ENCODE measurements at regions not wholly inside any gene's neighbourhood (a gene's known extent, or its start where the extent isn't known, plus 50 kb on each side); places are given as distances from the start of the nearest gene placed in this dataset.

DNA sequence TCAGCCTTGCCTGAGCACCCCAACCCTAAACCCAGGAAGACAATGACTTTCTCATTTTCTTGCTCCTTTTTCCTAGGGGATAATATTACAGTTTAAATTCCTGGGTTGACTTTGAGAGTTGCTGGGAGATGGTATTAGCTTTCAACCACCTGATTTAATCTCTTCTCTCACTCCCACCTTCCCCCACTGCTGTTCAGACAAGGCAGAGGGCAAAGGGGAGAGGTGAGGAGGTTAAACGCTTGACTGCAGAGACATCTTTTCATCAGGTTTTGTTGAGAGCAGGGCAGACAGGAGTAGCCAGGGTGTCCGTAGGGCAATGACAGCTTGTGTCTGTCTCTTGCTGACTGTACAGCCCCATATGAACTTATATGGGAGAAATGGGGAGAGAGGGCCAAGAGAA is 811.2 kb downstream of the MAFB start:
- Histone ChIP-seq H3K9me3 (ENCODE audit: control insufficient read depth, low read length) (no peaks in the 10 kb centered on the region), H2AFZ (no peak overlapping the region), H3K4me3 (ENCODE audit: low read depth, low read length) (no peak overlapping the region), H3K9ac (no peak overlapping the region), H3K27me3 (ENCODE audit: control insufficient read depth, insufficient read depth, low read length) (no peaks in the 10 kb centered on the region), H3K4me2 (ENCODE audit: low read length) (peak overlapping the region; percentile 40), H3K79me2 (no peaks in the 10 kb centered on the region), H3K27ac (peak overlapping the region; percentile 97), H3K4me1 (peaks cover 78% of the 10 kb centered on the region), H3K36me3 (ENCODE audit: control insufficient read depth, insufficient read depth, low read length) (no peaks in the 10 kb centered on the region)
- TF ChIP-seq, protein P1, sequence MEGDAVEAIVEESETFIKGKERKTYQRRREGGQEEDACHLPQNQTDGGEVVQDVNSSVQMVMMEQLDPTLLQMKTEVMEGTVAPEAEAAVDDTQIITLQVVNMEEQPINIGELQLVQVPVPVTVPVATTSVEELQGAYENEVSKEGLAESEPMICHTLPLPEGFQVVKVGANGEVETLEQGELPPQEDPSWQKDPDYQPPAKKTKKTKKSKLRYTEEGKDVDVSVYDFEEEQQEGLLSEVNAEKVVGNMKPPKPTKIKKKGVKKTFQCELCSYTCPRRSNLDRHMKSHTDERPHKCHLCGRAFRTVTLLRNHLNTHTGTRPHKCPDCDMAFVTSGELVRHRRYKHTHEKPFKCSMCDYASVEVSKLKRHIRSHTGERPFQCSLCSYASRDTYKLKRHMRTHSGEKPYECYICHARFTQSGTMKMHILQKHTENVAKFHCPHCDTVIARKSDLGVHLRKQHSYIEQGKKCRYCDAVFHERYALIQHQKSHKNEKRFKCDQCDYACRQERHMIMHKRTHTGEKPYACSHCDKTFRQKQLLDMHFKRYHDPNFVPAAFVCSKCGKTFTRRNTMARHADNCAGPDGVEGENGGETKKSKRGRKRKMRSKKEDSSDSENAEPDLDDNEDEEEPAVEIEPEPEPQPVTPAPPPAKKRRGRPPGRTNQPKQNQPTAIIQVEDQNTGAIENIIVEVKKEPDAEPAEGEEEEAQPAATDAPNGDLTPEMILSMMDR (IDR thresholded peaks at IDR 0.05): no peak

DNA sequence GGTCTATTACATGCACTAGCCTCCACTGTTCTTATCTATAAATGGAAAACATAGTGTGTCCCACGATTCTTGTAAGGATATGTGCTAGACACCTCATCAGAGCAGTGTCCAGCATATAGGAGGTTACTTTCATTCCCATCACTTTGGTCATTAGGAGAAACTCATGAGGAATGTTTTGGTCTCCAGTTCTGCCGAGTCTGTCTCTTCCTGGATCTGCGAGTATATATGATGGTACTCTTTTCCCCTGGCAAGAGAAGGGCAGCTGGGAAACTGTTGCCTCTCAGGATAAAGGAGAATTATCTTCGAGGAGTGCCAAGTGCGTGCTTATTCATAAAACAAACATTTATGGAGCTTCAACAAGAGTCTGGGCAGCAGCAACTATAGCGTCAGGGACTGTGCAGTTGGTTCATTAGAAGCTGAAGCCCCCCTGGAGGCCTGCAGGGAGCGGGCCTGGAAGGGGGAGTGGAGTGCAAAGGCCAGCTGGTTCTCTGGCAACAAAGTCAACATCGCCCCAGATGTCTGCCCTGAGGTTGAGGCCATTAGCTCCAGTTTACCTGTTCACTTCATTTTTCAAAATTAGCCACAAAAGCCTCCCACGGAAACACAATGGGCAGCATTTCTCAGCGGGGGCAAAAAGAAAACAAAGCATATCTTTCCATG is 811.9 kb downstream of the MAFB start:
- Histone ChIP-seq H2AFZ (peak overlapping the region; percentile 50), H3K27me3 (ENCODE audit: control insufficient read depth, insufficient read depth, low read length) (no peaks in the 10 kb centered on the region), H3K9ac (no peak overlapping the region), H3K4me1 (peaks cover 82% of the 10 kb centered on the region), H3K27ac (peak overlapping the region; percentile 97), H3K9me3 (ENCODE audit: control insufficient read depth, low read length) (no peaks in the 10 kb centered on the region), H3K4me2 (ENCODE audit: low read length) (peak overlapping the region; percentile 40), H3K36me3 (ENCODE audit: control insufficient read depth, insufficient read depth, low read length) (no peaks in the 10 kb centered on the region), H3K4me3 (ENCODE audit: low read depth, low read length) (no peak overlapping the region), H3K79me2 (no peaks in the 10 kb centered on the region)
- TF ChIP-seq, protein P1 (IDR thresholded peaks at IDR 0.05): no peak

DNA sequence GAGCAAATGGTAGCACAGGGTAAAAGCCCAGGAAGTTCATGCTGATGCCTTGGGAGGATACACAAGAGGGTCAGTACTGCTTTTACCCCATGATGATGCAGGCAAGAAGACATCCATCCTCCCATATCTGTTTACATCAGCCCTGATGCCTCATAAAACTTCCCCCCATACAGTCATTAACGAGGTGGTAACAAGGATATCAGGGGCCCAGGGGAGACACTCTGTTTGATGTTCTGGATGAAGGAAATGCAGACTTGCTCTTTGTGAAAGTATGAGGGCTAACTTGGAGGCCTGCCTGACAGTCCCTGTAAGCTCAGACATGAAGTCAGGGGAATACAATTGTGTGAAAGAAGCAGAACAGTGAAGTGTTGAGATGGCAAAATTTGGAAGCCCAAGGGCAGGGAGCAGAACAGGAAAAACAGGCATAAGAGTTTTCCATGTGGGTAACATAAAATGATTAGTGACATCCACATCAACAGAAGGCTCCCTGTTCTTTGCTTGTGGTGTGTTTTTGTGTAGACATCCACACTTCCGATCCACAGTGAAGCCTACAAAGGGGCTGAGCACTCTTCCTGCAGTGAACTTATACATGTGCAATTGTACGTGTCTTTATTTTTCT is 813.4 kb downstream of the MAFB start:
- H3K9ac ChIP-seq: no peak overlapping the region
- H3K27me3 ChIP-seq (ENCODE audit: control insufficient read depth, insufficient read depth, low read length): no peaks in the 10 kb centered on the region
- peak overlapping the region; percentile 32 for H3K4me3 ChIP-seq (ENCODE audit: low read depth, low read length)
- H3K27ac ChIP-seq: peak overlapping the region; percentile 97
- H3K79me2 ChIP-seq: no peaks in the 10 kb centered on the region
- H3K4me1 ChIP-seq: peaks cover 84% of the 10 kb centered on the region
- H3K4me2 ChIP-seq (ENCODE audit: low read length): peak overlapping the region; percentile 40
- no peaks in the 10 kb centered on the region for H3K36me3 ChIP-seq (ENCODE audit: control insufficient read depth, insufficient read depth, low read length)
- H2AFZ ChIP-seq: peak overlapping the region; percentile 23
- TF ChIP-seq, protein P1 (IDR thresholded peaks at IDR 0.05): no peak
- H3K9me3 ChIP-seq (ENCODE audit: control insufficient read depth, low read length): no peaks in the 10 kb centered on the region

DNA sequence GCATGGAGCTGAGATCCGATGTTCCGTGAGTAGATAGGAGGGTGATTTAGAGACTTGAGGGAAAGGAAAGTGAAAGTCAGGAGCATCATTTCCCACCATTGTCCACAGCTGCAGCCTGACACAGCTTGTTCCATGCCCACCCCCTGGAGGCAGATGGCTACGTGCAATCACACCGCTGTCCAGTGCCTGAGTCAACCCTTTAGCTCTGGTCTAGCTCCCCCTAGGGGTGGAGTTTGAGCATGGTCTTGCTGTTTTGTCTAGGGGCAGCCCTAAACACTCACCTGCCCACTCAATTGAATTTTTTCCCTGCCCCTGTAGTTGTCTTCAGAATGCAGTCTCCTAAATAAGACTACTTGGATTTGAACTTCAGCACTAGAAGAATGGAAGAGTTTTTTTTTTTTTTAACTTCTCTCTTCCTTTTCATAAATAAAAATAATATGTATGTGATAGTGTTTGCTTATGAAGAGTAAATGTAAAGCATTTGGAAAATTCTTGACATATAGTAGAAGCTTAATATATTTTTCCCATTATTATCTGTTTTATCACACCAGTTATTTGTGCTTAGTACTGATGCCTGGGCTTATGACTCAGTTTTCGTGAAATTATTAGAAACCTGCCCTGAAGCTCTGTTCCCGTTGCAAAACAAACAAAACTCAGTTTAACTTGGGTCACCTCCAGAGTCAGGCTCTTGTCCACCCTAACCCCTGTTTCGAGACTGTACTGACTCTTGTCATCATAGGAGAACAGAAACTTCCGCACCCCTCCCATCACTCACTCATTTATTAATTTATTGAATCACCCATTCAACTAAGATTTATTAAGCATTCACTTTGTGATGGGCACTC is 814.8 kb downstream of the MAFB start:
- peak overlapping the region; percentile 36 for H3K4me3 ChIP-seq (ENCODE audit: low read depth, low read length)
- peak overlapping the region; percentile 63 for H2AFZ ChIP-seq
- H3K4me2 ChIP-seq (ENCODE audit: low read length): peak overlapping the region; percentile 54
- H3K4me1 ChIP-seq: peaks cover 70% of the 10 kb centered on the region
- H3K9ac ChIP-seq: no peak overlapping the region
- H3K36me3 ChIP-seq (ENCODE audit: control insufficient read depth, insufficient read depth, low read length): no peaks in the 10 kb centered on the region
- H3K27ac ChIP-seq: peak overlapping the region; percentile 97
- H3K9me3 ChIP-seq (ENCODE audit: control insufficient read depth, low read length): no peaks in the 10 kb centered on the region
- TF ChIP-seq, protein P1 (IDR thresholded peaks at IDR 0.05): peak; percentile 97
- H3K79me2 ChIP-seq: no peaks in the 10 kb centered on the region
- no peaks in the 10 kb centered on the region for H3K27me3 ChIP-seq (ENCODE audit: control insufficient read depth, insufficient read depth, low read length)

Measured in parathyroid adenoma (tissue), 2 donors.